Thoracic aorta (tissue), 2 donors: ENCODE measurements at regions not wholly inside any gene's neighbourhood (a gene's known extent, or its start where the extent isn't known, plus 50 kb on each side); places are given as distances from the start of the nearest gene placed in this dataset.

Experiments
- ATAC-seq: fragments of 150-250 bp; one replicate; pipeline ENCODE4 v1.8.0; 2017; ENCODE audit warnings: low read depth; ENCODE audit not compliant: insufficient number of reproducible peaks, low FRiP score
- DNase-seq: peaks from one replicate; pipeline ENCODE4 v3.0.0-alpha.2; 2020; ENCODE audit warnings: low spot score
- H3K27ac ChIP-seq, 2 donors: fragments of 200-600 bp; sonication (generic); 1 replicate in 1 of 2; 2 replicates in 1 of 2; pipeline ENCODE4 v1.5.1; 2016; ENCODE audit warnings: mild to moderate bottlenecking in 2 of 2, moderate library complexity in 2 of 2
- H3K27me3 ChIP-seq: fragments of 200-600 bp; sonication (generic); replicated peaks from 2 replicates; pipeline ENCODE4 v1.6.0; 2016; ENCODE audit warnings: mild to moderate bottlenecking; ENCODE audit not compliant: insufficient read depth
- H3K36me3 ChIP-seq: fragments of 200-600 bp; sonication (generic); one replicate; pipeline ENCODE4 v1.5.1; 2016
- H3K4me1 ChIP-seq, 2 donors: fragments of 200-600 bp; sonication (generic); 1 replicate in 1 of 2; 2 replicates in 1 of 2; pipeline versions ENCODE4 v1.5.1 to v1.6.0; 2016; ENCODE audit warnings: low read depth in 2 of 2, mild to moderate bottlenecking in 1 of 2; ENCODE audit not compliant: control insufficient read depth in 1 of 2
- H3K4me3 ChIP-seq: fragments of 200-600 bp; sonication (generic); 2 replicates; pipeline ENCODE4 v1.5.1; 2016; ENCODE audit warnings: mild to moderate bottlenecking
- H3K9me3 ChIP-seq: fragments of 200-600 bp; sonication (generic); 2 replicates; pipeline ENCODE4 v1.5.1; 2016
- TF ChIP-seq, protein P1 (sequence below): fragments of 200-600 bp; sonication (generic); IDR thresholded peaks from one replicate; pipeline ENCODE4 v1.5.1; 2019; ENCODE audit warnings: antibody characterized with exemption

DNA sequence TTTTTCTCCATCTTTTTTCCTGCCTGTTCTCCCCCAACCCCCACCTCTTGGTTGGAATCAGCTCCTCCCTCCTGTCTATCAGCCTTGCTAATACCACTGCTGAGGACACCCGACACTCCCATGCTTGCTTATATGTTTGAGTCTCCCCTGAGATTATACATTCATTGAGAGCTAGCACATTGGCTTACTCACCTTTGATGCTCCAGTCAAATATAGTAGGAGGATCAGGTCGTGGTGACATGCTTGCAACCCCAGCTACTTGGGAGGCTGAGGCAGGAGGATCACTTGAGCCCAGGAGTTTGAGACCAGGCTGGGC, 91.5 kb upstream of the CCBE1 start:
- DNase-seq, result no peak
- Histone ChIP-seq H3K4me1 (no peaks in the 10 kb centered on the region), H3K27ac (no peak overlapping the region), H3K36me3 (no peaks in the 10 kb centered on the region), H3K9me3 (no peaks in the 10 kb centered on the region), H3K27me3 (no peaks in the 10 kb centered on the region), H3K4me3 (no peak overlapping the region)
- no peak for ATAC-seq
- TF ChIP-seq, protein P1, sequence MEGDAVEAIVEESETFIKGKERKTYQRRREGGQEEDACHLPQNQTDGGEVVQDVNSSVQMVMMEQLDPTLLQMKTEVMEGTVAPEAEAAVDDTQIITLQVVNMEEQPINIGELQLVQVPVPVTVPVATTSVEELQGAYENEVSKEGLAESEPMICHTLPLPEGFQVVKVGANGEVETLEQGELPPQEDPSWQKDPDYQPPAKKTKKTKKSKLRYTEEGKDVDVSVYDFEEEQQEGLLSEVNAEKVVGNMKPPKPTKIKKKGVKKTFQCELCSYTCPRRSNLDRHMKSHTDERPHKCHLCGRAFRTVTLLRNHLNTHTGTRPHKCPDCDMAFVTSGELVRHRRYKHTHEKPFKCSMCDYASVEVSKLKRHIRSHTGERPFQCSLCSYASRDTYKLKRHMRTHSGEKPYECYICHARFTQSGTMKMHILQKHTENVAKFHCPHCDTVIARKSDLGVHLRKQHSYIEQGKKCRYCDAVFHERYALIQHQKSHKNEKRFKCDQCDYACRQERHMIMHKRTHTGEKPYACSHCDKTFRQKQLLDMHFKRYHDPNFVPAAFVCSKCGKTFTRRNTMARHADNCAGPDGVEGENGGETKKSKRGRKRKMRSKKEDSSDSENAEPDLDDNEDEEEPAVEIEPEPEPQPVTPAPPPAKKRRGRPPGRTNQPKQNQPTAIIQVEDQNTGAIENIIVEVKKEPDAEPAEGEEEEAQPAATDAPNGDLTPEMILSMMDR, result no peak

DNA sequence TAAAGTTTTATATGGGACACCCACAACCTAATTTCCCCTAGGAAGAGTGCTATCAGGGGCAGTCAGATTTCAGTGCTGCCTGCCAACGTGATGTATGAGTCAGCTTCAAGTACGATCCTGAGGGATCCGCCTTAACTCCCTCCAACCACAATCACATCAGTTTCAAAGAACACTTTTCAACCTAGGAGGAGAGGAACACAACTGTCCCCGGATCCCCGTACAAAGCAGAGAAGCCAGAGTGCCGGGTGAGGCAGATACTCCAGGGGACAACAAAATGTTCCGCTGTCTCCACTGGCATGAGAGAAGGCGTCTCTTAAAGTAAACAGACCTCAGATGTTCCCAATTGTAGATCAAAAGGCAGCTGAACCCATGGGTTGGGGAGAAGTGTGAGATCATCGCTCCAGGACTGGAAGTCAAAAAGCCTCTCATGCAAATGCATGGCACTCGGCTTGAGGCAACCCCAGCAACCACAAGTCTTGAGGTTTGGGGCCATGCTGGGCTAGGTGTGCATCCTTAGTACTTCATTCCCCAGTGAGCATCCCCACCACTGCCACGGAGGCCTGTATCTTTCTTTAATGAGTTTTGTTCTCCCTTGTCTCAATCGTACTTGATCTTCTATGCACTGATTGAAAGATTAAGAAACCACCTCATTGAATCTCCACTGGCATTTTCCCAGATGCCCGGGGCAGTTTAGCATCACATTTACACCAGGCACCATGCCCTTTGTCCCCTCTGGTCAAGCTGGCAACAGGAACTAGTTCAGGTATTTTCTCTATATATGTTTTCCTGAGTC, 91.0 kb upstream of the CCBE1 start:
- TF ChIP-seq, protein P1, result no peak
- Histone ChIP-seq H3K27ac (no peak overlapping the region), H3K9me3 (no peaks in the 10 kb centered on the region), H3K4me3 (no peak overlapping the region), H3K4me1 (no peaks in the 10 kb centered on the region), H3K36me3 (no peaks in the 10 kb centered on the region), H3K27me3 (no peaks in the 10 kb centered on the region)
- ATAC-seq (no peak), DNase-seq (no peak)

DNA sequence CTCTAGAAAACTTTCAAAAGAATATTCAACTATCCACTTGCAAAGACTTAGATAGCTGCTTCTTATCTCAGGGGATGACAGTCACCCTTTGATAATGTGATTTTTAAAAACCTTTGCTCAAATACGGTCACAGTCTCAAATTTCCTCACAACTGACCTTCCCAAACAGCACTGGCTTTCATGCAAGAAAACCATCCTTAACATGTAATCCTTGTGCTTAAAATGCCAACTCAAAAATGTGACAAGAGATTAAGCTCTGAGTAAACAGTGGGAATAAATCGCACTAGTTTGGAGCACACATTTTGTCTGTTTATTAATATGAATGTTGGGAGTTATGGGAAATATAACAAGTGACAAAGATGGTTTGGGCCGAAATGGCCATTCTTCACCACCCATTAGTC, 87.5 kb upstream of the CCBE1 start:
- no peaks in the 10 kb centered on the region for H3K4me1 ChIP-seq
- no peak overlapping the region for H3K4me3 ChIP-seq
- H3K27ac ChIP-seq, result no peak overlapping the region
- H3K36me3 ChIP-seq, result no peaks in the 10 kb centered on the region
- no peaks in the 10 kb centered on the region for H3K27me3 ChIP-seq
- no peak for DNase-seq
- ATAC-seq, result no peak
- TF ChIP-seq, protein P1, result no peak
- H3K9me3 ChIP-seq, result no peaks in the 10 kb centered on the region

DNA sequence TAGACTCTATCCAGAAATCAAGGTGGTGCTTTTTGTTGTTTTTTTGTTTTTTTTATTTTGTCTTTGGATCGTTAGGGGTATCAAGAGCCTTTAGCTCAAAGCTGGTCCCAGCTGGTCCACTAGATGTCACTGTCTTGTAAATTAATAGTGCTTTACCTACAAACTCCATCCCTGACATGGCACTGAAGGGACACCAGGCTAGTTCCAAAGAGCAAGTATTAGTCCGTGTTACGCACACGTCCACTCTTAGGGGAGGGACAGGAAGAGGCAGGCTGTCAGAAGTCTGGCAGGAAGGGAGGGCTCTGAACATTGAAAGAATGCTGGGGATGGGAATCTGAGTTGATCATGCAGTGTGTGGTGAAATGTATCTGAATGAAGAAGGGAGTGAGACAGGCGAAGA, 85.9 kb upstream of the CCBE1 start:
- no peak for DNase-seq

DNA sequence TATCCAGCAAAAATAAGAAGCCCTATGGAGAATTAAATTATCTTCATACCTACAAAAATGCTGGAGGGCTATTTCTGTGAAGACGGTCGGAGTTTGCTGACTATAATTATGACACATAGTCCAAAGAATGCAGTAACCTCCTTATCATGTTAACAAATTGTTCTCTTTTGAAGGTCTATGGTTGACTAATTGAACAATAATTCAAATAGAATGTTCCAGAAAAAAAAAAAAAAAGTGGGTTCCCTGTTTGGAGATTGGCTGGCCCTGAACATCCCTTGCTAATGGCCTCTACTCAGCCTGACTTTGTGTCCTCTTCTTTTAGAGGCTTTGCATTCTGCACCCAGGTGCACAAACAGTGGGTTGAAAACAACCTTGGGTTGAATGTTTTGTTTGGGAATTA, 82.8 kb upstream of the CCBE1 start:
- Histone ChIP-seq H3K9me3 (no peaks in the 10 kb centered on the region), H3K4me1 (no peaks in the 10 kb centered on the region), H3K27me3 (no peaks in the 10 kb centered on the region), H3K36me3 (no peaks in the 10 kb centered on the region), H3K4me3 (no peak overlapping the region), H3K27ac (no peak overlapping the region)
- TF ChIP-seq, protein P1, result no peak
- DNase-seq (no peak), ATAC-seq (no peak)

More for the DNA sequence above, 85.9 kb upstream of the CCBE1 start:
- no peaks in the 10 kb centered on the region for H3K4me1 ChIP-seq
- no peak for ATAC-seq
- H3K27ac ChIP-seq, result no peak overlapping the region
- H3K9me3 ChIP-seq, result no peaks in the 10 kb centered on the region
- H3K27me3 ChIP-seq, result no peaks in the 10 kb centered on the region
- H3K36me3 ChIP-seq, result no peaks in the 10 kb centered on the region
- TF ChIP-seq, protein P1, result no peak
- no peak overlapping the region for H3K4me3 ChIP-seq
